ENCODE measurements at regions not wholly inside any gene's neighbourhood (a gene's known extent, or its start where the extent isn't known, plus 50 kb on each side); places are given as distances from the start of the nearest gene placed in this dataset.

DNA sequence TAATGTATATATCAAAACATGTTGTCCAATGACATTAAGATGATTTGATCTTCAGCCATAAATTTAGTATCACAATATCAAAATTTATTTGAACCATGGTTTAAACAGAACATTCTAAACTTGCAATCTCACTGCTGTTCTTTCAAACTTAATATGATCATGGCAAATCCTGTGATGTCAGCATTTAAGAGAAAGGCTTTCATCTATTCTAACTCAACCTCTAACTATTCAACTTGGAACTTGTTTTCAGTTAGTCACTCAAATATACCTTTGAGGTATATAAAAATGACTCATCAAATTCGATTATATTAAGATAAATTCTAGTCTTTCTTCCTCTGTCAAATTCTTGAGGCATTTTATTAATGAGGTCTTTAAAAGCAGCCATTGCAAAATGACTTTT lies 747.0 kb upstream of the FLRT2 start:
- Histone ChIP-seq H2AFZ (ENCODE audit: insufficient read depth, low read depth, low read length, poor library complexity, severe bottlenecking) (no peak overlapping the region), H3K4me1 (ENCODE audit: control insufficient read depth in 1 of 2, insufficient read depth in 2 of 2, low read length in 2 of 2) (no peaks in the 10 kb centered on the region), H3K9ac (ENCODE audit: insufficient read depth, low read length, poor library complexity, severe bottlenecking) (no peak overlapping the region), H3K27me3 (ENCODE audit: control insufficient read depth in 2 of 2, insufficient read depth in 2 of 2, low read length in 2 of 2) (no peaks in the 10 kb centered on the region), H3K4me2 (replicated peaks; ENCODE audit: extremely low read depth, low read length, poor library complexity, severe bottlenecking) (no peak overlapping the region), H3K36me3 (replicated peaks in 1 of 2; ENCODE audit: control insufficient read depth in 1 of 2, insufficient read depth in 2 of 2, low read length in 2 of 2) (no peaks in the 10 kb centered on the region), H3K4me3 (replicated peaks in 1 of 3; ENCODE audit: low read depth in 2 of 3, low read length in 3 of 3) (no peak overlapping the region), H3K27ac (ENCODE audit: low read depth in 1 of 2, low read length in 2 of 2) (no peak overlapping the region), H3K9me3 (replicated peaks in 1 of 2; ENCODE audit: control insufficient read depth in 1 of 2, insufficient read depth in 1 of 2, low read length in 2 of 2) (peaks cover 0 to 5% of the 10 kb centered on the region in 2 donors), H3K79me2 (ENCODE audit: insufficient read depth, low read length) (no peaks in the 10 kb centered on the region), H4K20me1 (ENCODE audit: insufficient read depth, low read length) (no peaks in the 10 kb centered on the region)
- no peaks in the 10 kb centered on the region for H3K4me1 Mint-ChIP-seq
- intact Hi-C loops (cut with micrococcal nuclease) = no loop called here
- peaks cover 0 to 21% (median 3%) of the 10 kb centered on the region in 7 donors for H3K9me3 Mint-ChIP-seq
- no peak for TF ChIP-seq CTCF (IDR thresholded peaks at IDR 0.05)
- H3K27ac Mint-ChIP-seq = no peak overlapping the region
- H3K4me3 Mint-ChIP-seq = no peak overlapping the region
- no peaks in the 10 kb centered on the region for H3K36me3 Mint-ChIP-seq
- DNase-seq = no peak
- no CpG with 5 or more reads among the region's 1 CpG for WGBS (ENCODE audit: insufficient coverage)
- no peaks in the 10 kb centered on the region for H3K27me3 Mint-ChIP-seq (ENCODE audit: low read depth in 3 of 3)

GRCh38 chr14:84783511-84783910 lies 746.4 kb upstream of the FLRT2 start:
- Histone ChIP-seq H3K27me3 (ENCODE audit: control insufficient read depth in 2 of 2, insufficient read depth in 2 of 2, low read length in 2 of 2) (no peaks in the 10 kb centered on the region), H2AFZ (ENCODE audit: insufficient read depth, low read depth, low read length, poor library complexity, severe bottlenecking) (no peak overlapping the region), H3K4me1 (ENCODE audit: control insufficient read depth in 1 of 2, insufficient read depth in 2 of 2, low read length in 2 of 2) (no peaks in the 10 kb centered on the region), H3K79me2 (ENCODE audit: insufficient read depth, low read length) (no peaks in the 10 kb centered on the region), H3K36me3 (replicated peaks in 1 of 2; ENCODE audit: control insufficient read depth in 1 of 2, insufficient read depth in 2 of 2, low read length in 2 of 2) (no peaks in the 10 kb centered on the region), H3K4me3 (replicated peaks in 1 of 3; ENCODE audit: low read depth in 2 of 3, low read length in 3 of 3) (no peak overlapping the region), H4K20me1 (ENCODE audit: insufficient read depth, low read length) (no peaks in the 10 kb centered on the region), H3K4me2 (replicated peaks; ENCODE audit: extremely low read depth, low read length, poor library complexity, severe bottlenecking) (no peak overlapping the region), H3K9ac (ENCODE audit: insufficient read depth, low read length, poor library complexity, severe bottlenecking) (no peak overlapping the region), H3K9me3 (replicated peaks in 1 of 2; ENCODE audit: control insufficient read depth in 1 of 2, insufficient read depth in 1 of 2, low read length in 2 of 2) (peaks cover 0 to 6% of the 10 kb centered on the region in 2 donors), H3K27ac (ENCODE audit: low read depth in 1 of 2, low read length in 2 of 2) (no peak overlapping the region)
- Mint-ChIP-seq H3K27ac (no peak overlapping the region), H3K4me1 (no peaks in the 10 kb centered on the region), H3K27me3 (ENCODE audit: low read depth in 3 of 3) (no peaks in the 10 kb centered on the region), H3K9me3 (peaks cover 0 to 22% (median 4%) of the 10 kb centered on the region in 7 donors), H3K36me3 (no peaks in the 10 kb centered on the region), H3K4me3 (no peak overlapping the region)
- 67% methylated on average over 1 of the region's 1 CpG for WGBS (ENCODE audit: insufficient coverage)
- intact Hi-C loops (cut with micrococcal nuclease) = no loop called here
- DNase-seq = no peak
- no peak for TF ChIP-seq CTCF (IDR thresholded peaks at IDR 0.05)

All from CD14-positive monocyte (primary cell).